GM18508 (cell line): ENCODE measurements at regions not wholly inside any gene's neighbourhood (a gene's known extent, or its start where the extent isn't known, plus 50 kb on each side); places are given as distances from the start of the nearest gene placed in this dataset.

Experiments used
- ATAC-seq: cut with Tn5 transposase; IDR thresholded peaks from one replicate; pipeline ENCODE4 v1.9.1; 2021; ENCODE audit warnings: moderate number of reproducible peaks; ENCODE audit not compliant: insufficient read depth, unreplicated experiment

- ATAC-seq = no peak
Measured at GRCh38 chr5:114310666-114311065, 51.2 kb upstream of the KCNN2 start.

DNA sequence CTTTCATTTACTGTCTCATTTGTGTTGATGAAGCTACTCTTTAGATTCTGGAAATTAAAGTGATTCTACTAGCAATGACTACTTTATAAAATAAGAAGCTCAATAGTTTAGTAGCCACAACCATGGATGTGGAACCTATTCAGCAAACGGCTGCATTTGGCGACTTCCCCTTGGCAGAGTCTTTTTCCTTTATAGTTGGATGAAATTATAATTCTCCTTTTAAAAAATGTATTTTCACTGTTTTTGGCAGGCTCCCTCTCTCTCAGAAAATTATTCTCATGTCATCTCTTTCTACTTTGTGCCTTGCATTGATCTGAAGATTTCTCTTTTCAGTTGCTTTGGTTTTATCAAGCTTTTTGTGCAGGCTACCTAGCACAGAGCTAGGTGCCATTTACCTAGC lies 50.6 kb upstream of the KCNN2 start:
- ATAC-seq = no peak

- ATAC-seq = no peak
Measured at GRCh38 chr5:114311968-114312367, 49.9 kb upstream of the KCNN2 start.
